MM.1S (cell line): ENCODE measurements at regions not wholly inside any gene's neighbourhood (a gene's known extent, or its start where the extent isn't known, plus 50 kb on each side); places are given as distances from the start of the nearest gene placed in this dataset.

Source experiments
- DNase-seq: peaks from one replicate; pipeline ENCODE4 v3.0.0-alpha.2; 2015
- H2AFZ ChIP-seq: fragments of 300-600 bp; sonication (generic); 2 replicates; pipeline ENCODE4 v1.6.0; 2016; ENCODE audit warnings: antibody characterized with exemption, low read length
- H3F3A ChIP-seq: fragments of 300-600 bp; sonication (generic); 2 replicates; pipeline ENCODE4 v1.6.1; 2016; ENCODE audit warnings: mild to moderate bottlenecking, antibody characterized with exemption, low read length, moderate library complexity, mixed read lengths; ENCODE audit not compliant: insufficient read depth
- H3K27ac ChIP-seq: fragments of 300-600 bp; sonication (generic); 2 replicates; pipeline ENCODE4 v1.5.1; 2016; ENCODE audit warnings: mild to moderate bottlenecking, low read length
- H3K27me3 ChIP-seq: fragments of 300-600 bp; sonication (generic); replicated peaks from 2 replicates; pipeline ENCODE4 v1.6.0; 2016; ENCODE audit warnings: low read length; ENCODE audit not compliant: insufficient read depth
- H3K36me3 ChIP-seq: fragments of 300-600 bp; sonication (generic); replicated peaks from 2 replicates; pipeline ENCODE4 v1.6.1; 2016; ENCODE audit warnings: mild to moderate bottlenecking, low read length, mixed read lengths; ENCODE audit not compliant: insufficient read depth
- H3K4me1 ChIP-seq: fragments of 300-600 bp; sonication (generic); 2 replicates; pipeline ENCODE4 v1.6.1; 2016; ENCODE audit warnings: low read length, mixed read lengths
- H3K4me2 ChIP-seq: fragments of 300-600 bp; sonication (generic); 2 replicates; pipeline ENCODE4 v1.6.0; 2016; ENCODE audit warnings: low read depth, low read length
- H3K4me3 ChIP-seq: fragments of 300-600 bp; sonication (generic); 2 replicates; pipeline ENCODE4 v1.5.1; 2016; ENCODE audit warnings: low read length, mixed read lengths
- H3K79me2 ChIP-seq: fragments of 300-600 bp; sonication (generic); 2 replicates; pipeline ENCODE4 v1.6.1; 2016; ENCODE audit warnings: mixed run types, low read length, mixed read lengths
- H3K9ac ChIP-seq: fragments of 300-600 bp; sonication (generic); 2 replicates; pipeline ENCODE4 v1.6.1; 2016; ENCODE audit warnings: low read length, mixed read lengths
- H3K9me2 ChIP-seq: fragments of 300-600 bp; sonication (generic); replicated peaks from 2 replicates; pipeline ENCODE4 v1.6.1; 2016; ENCODE audit warnings: mild to moderate bottlenecking, low read length, mixed read lengths; ENCODE audit not compliant: insufficient read depth
- H3K9me3 ChIP-seq: fragments of 300-600 bp; sonication (generic); replicated peaks from 2 replicates; pipeline ENCODE4 v1.6.1; 2016; ENCODE audit warnings: mild to moderate bottlenecking, low read length, mixed read lengths; ENCODE audit not compliant: insufficient read depth
- H4K20me1 ChIP-seq: fragments of 300-600 bp; sonication (generic); 2 replicates; pipeline ENCODE4 v1.6.1; 2016; ENCODE audit warnings: mild to moderate bottlenecking, low read length, moderate library complexity, mixed read lengths; ENCODE audit not compliant: insufficient read depth
- EZH2 ChIP-seq: fragments of 300-600 bp; sonication (generic); optimal IDR thresholded peaks from 2 replicates; pipeline ENCODE3; 2017; ENCODE audit warnings: low read depth, mild to moderate bottlenecking, antibody characterized with exemption, low read length, mixed read lengths
- EZH2phosphoT487 ChIP-seq: fragments of 300-600 bp; sonication (generic); IDR thresholded peaks from 2 replicates; pipeline ENCODE4 v1.6.1; 2018; ENCODE audit warnings: antibody characterized with exemption, low read length
- TF ChIP-seq, protein P1 (sequence below): fragments of 300-600 bp; sonication (generic); IDR thresholded peaks from 2 replicates; pipeline ENCODE4 v1.5.1; 2016; ENCODE audit warnings: antibody characterized with exemption, low read length, mixed read lengths

DNA sequence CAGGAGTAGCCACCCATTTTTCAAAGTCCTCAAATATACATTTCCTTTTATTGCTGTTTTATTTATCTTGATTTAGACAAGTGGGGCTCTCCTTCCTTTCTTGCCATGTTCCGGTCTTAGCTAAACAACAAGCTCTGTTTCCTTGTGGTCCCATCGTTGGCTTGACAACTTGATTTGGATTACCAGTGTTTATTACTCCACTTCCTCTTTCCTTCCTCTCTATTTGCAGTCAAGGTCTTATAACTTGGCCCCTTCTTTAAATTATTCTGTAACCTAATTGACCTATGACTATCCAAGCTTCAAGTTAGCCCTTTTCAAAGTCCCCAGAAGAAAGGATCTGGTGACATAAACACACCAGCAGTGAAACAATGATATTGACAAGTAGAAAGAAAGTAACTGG is 130.6 kb upstream of the STT3B start:
- H4K20me1 ChIP-seq = no peaks in the 10 kb centered on the region
- no peak for DNase-seq
- no peak overlapping the region for H3K9ac ChIP-seq
- no peaks in the 10 kb centered on the region for H3F3A ChIP-seq
- no peaks in the 10 kb centered on the region for H3K27me3 ChIP-seq
- no peaks in the 10 kb centered on the region for H3K4me1 ChIP-seq
- H3K36me3 ChIP-seq = no peaks in the 10 kb centered on the region
- TF ChIP-seq EZH2phosphoT487 = no peak
- no peak for TF ChIP-seq EZH2
- TF ChIP-seq, protein P1, sequence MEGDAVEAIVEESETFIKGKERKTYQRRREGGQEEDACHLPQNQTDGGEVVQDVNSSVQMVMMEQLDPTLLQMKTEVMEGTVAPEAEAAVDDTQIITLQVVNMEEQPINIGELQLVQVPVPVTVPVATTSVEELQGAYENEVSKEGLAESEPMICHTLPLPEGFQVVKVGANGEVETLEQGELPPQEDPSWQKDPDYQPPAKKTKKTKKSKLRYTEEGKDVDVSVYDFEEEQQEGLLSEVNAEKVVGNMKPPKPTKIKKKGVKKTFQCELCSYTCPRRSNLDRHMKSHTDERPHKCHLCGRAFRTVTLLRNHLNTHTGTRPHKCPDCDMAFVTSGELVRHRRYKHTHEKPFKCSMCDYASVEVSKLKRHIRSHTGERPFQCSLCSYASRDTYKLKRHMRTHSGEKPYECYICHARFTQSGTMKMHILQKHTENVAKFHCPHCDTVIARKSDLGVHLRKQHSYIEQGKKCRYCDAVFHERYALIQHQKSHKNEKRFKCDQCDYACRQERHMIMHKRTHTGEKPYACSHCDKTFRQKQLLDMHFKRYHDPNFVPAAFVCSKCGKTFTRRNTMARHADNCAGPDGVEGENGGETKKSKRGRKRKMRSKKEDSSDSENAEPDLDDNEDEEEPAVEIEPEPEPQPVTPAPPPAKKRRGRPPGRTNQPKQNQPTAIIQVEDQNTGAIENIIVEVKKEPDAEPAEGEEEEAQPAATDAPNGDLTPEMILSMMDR = no peak
- no peak overlapping the region for H3K27ac ChIP-seq
- no peak overlapping the region for H3K4me2 ChIP-seq
- H2AFZ ChIP-seq = no peak overlapping the region
- no peaks in the 10 kb centered on the region for H3K79me2 ChIP-seq
- no peaks in the 10 kb centered on the region for H3K9me3 ChIP-seq
- H3K4me3 ChIP-seq = no peak overlapping the region
- H3K9me2 ChIP-seq = no peaks in the 10 kb centered on the region

DNA sequence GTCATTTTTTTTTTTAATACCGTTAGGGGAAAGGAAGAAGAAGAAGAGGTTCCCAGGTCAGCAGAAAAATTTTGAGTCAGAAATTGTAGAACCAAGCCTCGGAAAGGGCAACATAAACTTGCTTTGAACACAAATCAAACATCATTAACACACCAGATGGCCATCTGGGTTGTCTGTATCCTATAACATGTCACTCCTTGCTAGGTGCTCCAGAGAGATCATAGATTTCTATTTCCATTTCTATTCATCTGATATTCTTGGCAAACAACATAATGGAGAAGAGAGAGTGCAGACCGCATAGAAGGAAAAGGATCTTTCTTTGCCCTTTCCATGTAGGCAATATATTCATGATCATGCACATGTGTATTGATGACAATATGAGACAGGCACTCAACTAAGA is 129.5 kb upstream of the STT3B start:
- H3K27ac ChIP-seq = no peak overlapping the region
- TF ChIP-seq, protein P1 = no peak
- TF ChIP-seq EZH2phosphoT487 (no peak), EZH2 (no peak)
- H3K79me2 ChIP-seq = no peaks in the 10 kb centered on the region
- H2AFZ ChIP-seq = no peak overlapping the region
- H3K9me2 ChIP-seq = no peaks in the 10 kb centered on the region
- H3K9me3 ChIP-seq = no peaks in the 10 kb centered on the region
- H3K9ac ChIP-seq = no peak overlapping the region
- H3K4me2 ChIP-seq = no peak overlapping the region
- DNase-seq = no peak
- H3K4me1 ChIP-seq = no peaks in the 10 kb centered on the region
- H3K27me3 ChIP-seq = no peaks in the 10 kb centered on the region
- no peaks in the 10 kb centered on the region for H4K20me1 ChIP-seq
- H3F3A ChIP-seq = no peaks in the 10 kb centered on the region
- H3K4me3 ChIP-seq = no peak overlapping the region
- no peaks in the 10 kb centered on the region for H3K36me3 ChIP-seq

DNA sequence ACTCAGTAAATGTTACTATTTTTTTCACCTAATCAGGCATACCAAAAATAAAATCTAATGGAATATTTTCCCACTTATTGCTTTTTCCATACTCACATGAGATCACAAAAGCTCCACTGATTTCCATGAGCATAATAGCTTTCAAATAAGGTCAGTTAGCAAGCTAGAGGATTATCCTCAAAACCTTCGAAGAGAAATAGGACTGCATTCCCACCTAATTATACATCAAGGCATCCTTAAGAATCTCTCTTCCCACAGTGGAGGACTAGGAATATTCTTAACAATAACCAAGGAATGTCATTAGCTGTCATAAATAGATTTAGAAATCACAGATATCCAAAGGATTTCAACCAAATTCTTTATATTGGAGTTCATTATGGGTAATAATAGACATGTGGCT is 127.9 kb upstream of the STT3B start:
- H3K4me2 ChIP-seq = no peak overlapping the region
- no peaks in the 10 kb centered on the region for H4K20me1 ChIP-seq
- TF ChIP-seq, protein P1 = no peak
- no peak for TF ChIP-seq EZH2
- no peak for TF ChIP-seq EZH2phosphoT487
- DNase-seq = no peak
- no peaks in the 10 kb centered on the region for H3K9me2 ChIP-seq
- H3F3A ChIP-seq = no peaks in the 10 kb centered on the region
- H3K79me2 ChIP-seq = no peaks in the 10 kb centered on the region
- H3K4me3 ChIP-seq = no peak overlapping the region
- H3K36me3 ChIP-seq = no peaks in the 10 kb centered on the region
- no peaks in the 10 kb centered on the region for H3K9me3 ChIP-seq
- H3K27me3 ChIP-seq = no peaks in the 10 kb centered on the region
- H3K9ac ChIP-seq = no peak overlapping the region
- no peak overlapping the region for H3K27ac ChIP-seq
- H3K4me1 ChIP-seq = no peaks in the 10 kb centered on the region
- H2AFZ ChIP-seq = no peak overlapping the region
